AML-193 (cell line): ENCODE measurements at regions not wholly inside any gene's neighbourhood (a gene's known extent, or its start where the extent isn't known, plus 50 kb on each side); places are given as distances from the start of the nearest gene placed in this dataset.
A peak's percentile ranks its signal among the peaks of the same experiment; 100 is the strongest.
"Not testable (repeated sequence)": the region's sequence is repeated elsewhere in the genome, so short reads cannot be mapped to it uniquely, and the experiment has no call there.

Experiments
- DNase-seq, 2 experiments: peaks; one replicate each; lab custom pipeline; 2025; lab: John Stamatoyannopoulos, UW

GRCh38 chr6:14217728-14218518 is 100.4 kb downstream of the CD83 start:
- DNase-seq: no peak

GRCh38 chr6:14218519-14218800 is 100.9 kb downstream of the CD83 start:
- no peak for DNase-seq

- DNase-seq: no peak
These were observed 104.2 kb downstream of the CD83 start for GRCh38 chr6:14221564-14222279.

GRCh38 chr6:14222956-14223355 is 105.4 kb downstream of the CD83 start:
- DNase-seq: no peak

GRCh38 chr6:14224359-14225103 is 107.0 kb downstream of the CD83 start:
- DNase-seq: peak; percentile 4 to 16

GRCh38 chr6:14226051-14226660 is 108.6 kb downstream of the CD83 start:
- DNase-seq: no peak

GRCh38 chr6:14228571-14228970 is 111.0 kb downstream of the CD83 start:
- no peak for DNase-seq

- no peak for DNase-seq
These were observed 113.5 kb downstream of the CD83 start for GRCh38 chr6:14231071-14231483.

GRCh38 chr6:14231501-14232280 is 114.1 kb downstream of the CD83 start:
- DNase-seq: no peak

GRCh38 chr6:14232889-14233288 is 115.3 kb downstream of the CD83 start:
- no peak for DNase-seq

- no peak for DNase-seq
These were observed 118.2 kb downstream of the CD83 start for GRCh38 chr6:14235653-14236356.

- no peak for DNase-seq
These were observed 121.5 kb downstream of the CD83 start for GRCh38 chr6:14239097-14239496.

- DNase-seq: peak; percentile 11 to 39
These were observed 123.0 kb downstream of the CD83 start for GRCh38 chr6:14240411-14241166.

GRCh38 chr6:14241255-14242070 is 123.9 kb downstream of the CD83 start:
- no peak for DNase-seq

- not testable (repeated sequence) for DNase-seq
These were observed 125.3 kb downstream of the CD83 start for GRCh38 chr6:14242912-14243311.

- DNase-seq: no peak
These were observed 126.0 kb downstream of the CD83 start for GRCh38 chr6:14243597-14243996.

- DNase-seq: no peak
These were observed 129.3 kb downstream of the CD83 start for GRCh38 chr6:14246876-14247275.

GRCh38 chr6:14250573-14250972 is 133.0 kb downstream of the CD83 start:
- DNase-seq: no peak

- DNase-seq: no peak
These were observed 134.8 kb downstream of the CD83 start for GRCh38 chr6:14252271-14252850.
